ENCODE measurements at regions not wholly inside any gene's neighbourhood (a gene's known extent, or its start where the extent isn't known, plus 50 kb on each side); places are given as distances from the start of the nearest gene placed in this dataset.
"Not testable (repeated sequence)": the region's sequence is repeated elsewhere in the genome, so short reads cannot be mapped to it uniquely, and the experiment has no call there.

DNA sequence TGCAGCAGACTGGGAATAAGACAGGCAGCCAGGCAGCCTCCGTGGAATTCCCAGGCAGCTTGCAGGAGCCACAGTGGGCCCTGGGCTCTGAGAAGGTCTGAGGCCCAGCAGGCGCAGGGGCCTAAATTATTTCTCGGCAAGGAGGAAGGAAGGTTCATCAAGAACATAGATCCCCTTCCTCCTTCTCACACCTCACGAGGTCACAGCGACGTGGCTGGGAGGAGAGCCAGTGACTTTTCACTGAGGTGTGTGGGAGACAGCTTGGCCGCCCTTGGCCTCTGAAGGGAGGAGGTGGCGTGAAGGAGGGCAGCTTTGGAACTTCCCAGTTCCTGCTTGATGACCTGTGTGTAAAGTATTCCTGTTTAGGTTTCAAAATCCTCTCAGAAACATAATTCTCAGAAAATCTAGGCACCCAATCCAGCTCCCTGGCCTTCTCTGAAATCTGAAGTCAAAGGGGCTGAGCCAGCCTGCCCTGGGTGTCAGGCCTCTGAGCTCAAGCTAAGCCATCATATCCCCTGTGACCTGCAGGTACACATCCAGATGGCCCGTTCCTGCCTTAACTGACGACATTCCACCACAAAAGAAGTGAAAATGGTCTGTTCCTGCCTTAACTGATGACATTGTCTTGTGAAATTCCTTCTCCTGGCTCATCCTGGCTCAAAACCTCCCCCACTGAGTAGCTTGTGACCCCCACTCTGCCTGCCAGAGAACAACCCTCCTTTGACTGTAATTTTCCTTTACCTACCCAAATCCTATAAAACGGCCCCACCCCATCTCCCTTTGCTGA, 161.0 kb downstream of the ADRA2C start:
- not testable (repeated sequence) for DNase-seq (ENCODE audit: low spot score)

DNA sequence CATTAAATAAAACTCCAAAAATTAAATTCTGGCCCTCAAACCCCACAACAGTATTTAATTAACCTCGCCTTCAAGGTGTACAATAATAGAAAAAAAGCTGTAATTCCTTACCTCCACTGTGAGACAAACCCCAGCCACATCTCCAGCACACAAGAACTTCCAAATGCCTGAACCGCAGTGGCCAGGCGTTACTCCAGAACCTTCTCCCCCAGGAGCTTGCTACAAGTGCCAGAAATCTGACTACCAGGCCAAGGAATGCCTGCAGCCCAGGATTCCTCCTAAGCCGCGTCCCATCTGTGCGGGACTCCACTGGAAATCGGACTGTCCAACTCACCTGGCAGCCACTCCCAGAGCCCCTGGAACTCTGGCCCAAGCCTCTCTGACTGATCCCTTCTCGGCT, 163.2 kb downstream of the ADRA2C start:
- not testable (repeated sequence) for DNase-seq (ENCODE audit: low spot score)

DNA sequence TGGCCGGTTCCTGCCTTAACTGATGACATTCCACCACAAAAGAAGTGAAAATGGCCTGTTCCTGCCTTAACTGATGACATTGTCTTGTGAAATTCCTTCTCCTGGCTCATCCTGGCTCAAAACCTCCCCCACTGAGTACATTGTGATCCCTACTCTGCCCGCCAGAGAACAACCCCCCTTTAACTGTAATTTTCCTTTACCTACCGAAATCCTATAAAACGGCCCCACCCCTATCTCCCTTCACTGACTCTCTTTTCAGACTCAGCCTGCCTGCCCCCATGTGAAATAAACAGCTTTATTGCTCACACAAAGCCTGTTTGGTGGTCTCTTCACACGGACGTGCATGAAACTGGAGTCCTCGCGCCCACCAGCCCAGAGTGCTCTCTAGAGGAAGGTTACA, 166.5 kb downstream of the ADRA2C start:
- DNase-seq (ENCODE audit: low spot score): not testable (repeated sequence)

DNA sequence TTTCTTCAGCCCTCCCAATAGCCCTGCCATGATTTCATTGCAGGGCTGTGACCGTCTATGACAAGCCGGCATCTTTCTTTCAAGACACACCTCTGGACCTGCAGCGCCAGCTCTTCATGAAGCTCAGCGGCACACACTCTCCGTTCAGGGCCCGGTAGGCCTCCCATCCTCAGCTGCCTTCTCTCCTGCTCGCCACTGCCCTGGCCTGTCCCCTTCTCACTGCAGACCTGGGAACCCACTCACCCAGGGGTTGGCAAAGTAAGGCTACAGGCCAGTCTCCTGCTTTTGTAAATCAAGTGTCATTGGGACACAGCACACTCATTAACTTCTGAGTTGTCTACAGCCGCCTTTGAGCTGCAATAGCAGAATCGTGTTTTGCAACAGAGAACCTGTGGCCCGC, 169.2 kb downstream of the ADRA2C start:
- not testable (repeated sequence) for DNase-seq (ENCODE audit: low spot score)

GRCh38 chr4:3936184-3936583, 170.0 kb downstream of the ADRA2C start:
- DNase-seq (ENCODE audit: low spot score): no peak

- DNase-seq (ENCODE audit: low spot score): not testable (repeated sequence)
These were observed 171.8 kb downstream of the ADRA2C start for GRCh38 chr4:3937849-3938562.

- DNase-seq (ENCODE audit: low spot score): not testable (repeated sequence)
These were observed 172.5 kb downstream of the ADRA2C start for GRCh38 chr4:3938676-3939075.

GRCh38 chr4:3939954-3940591, 173.9 kb downstream of the ADRA2C start:
- DNase-seq (ENCODE audit: low spot score): not testable (repeated sequence)

DNA sequence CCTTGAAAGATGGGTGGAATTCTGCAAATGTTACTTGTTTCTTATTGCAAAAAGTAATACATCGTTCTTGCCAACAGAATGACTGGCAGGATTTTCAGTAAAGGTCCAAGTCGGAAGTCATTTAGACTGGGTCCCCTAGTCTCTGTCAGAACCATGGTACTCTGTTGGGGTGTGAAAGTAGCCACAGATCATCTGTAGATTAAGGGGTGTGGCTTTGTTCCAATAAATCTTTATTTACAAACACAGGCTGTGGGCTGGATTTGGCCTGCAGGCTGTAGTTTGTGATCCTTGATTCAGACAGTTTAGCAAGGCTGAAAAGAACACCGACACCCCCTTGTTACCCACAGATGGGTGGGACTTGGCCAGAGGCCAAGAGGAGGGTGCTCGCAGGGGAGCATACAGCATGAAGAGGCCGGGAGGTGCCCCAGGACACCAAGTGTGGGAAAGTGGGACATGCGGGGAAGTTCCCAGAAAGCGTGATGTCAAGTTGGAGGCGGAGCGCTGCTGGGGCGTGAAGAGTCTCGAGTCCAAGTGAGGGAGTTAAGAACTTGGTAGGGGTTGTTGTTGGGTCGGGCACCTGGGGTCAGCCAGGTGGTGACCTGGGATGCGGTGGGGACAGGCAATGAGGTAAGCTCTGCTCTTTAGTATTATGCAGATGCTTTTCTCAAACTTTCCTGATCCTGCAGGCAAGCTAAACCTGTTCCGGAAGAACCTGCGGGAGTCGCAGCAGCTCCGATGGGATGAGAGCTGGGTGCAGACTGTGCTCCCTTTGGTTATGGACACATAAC, 175.7 kb downstream of the ADRA2C start:
- DNase-seq (ENCODE audit: low spot score): not testable (repeated sequence)

- DNase-seq (ENCODE audit: low spot score): peak; percentile 67
These were observed 176.4 kb downstream of the ADRA2C start for GRCh38 chr4:3942569-3942971.

- not testable (repeated sequence) for DNase-seq (ENCODE audit: low spot score)
These were observed 176.9 kb downstream of the ADRA2C start for GRCh38 chr4:3943051-3943450.

GRCh38 chr4:3945511-3946290, 179.5 kb downstream of the ADRA2C start:
- no peak for DNase-seq (ENCODE audit: low spot score)

DNA sequence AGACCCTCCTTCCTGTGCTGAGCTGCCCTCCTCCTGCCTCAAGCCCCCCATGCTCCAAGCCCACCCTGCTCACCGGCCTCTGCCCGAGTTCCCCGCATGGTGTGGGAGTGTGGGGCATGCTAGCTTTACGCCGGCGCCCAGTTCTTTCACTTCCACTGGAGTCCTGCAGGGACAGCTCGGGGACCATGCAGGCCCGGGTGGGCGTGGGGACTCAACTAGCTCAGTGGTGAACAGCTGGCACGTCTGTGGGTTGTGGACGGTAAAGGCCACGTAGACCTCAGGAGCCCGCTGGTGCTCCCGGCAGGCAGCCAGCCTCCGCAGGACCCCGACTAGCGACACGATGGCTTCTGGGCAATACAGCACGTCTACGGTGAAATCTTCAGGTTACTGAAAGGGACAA, 180.4 kb downstream of the ADRA2C start:
- not testable (repeated sequence) for DNase-seq (ENCODE audit: low spot score)

DNA sequence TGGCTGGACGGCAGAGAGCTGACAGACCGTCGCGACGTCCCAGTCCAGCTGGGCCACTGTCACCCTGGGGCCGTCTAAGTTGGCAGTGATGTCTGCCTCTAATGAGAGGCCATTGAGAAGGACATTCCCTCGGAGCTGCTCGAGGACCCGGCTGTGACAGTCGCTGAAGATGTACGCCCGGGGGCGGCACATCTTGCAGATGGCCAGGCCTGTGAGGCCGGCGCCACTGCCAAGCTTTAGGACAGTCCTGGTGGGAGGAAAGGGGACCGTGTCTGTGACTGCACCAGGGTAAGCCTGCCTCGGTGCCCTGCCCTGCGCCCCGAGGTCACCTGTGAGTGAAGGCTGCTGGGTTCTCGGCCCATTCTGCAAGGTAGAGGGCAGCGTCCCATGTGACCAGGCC, 181.6 kb downstream of the ADRA2C start:
- not testable (repeated sequence) for DNase-seq (ENCODE audit: low spot score)

- DNase-seq (ENCODE audit: low spot score): not testable (repeated sequence)
These were observed 182.0 kb downstream of the ADRA2C start for GRCh38 chr4:3948210-3948609.

DNA sequence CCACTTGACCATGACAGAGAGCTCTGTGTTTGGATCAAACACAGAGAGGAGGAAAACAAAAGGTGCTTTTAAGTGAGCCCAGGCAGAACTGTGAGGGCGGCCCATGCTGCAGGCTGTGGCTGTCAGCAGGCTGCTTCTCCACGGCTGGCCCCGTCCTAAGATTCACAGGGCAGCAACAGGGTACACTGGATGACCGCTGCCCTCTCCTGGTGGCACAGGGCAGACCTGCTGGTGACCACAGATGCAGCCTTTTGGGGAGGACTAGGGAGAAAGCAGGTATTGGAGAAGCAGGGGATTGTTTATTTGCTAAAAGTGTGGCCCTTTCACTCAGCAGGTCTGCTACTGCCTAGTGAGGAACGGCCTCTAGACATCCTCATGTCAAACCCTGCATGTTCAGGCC, 183.7 kb downstream of the ADRA2C start:
- not testable (repeated sequence) for DNase-seq (ENCODE audit: low spot score)

GRCh38 chr4:3952443-3953139, 186.4 kb downstream of the ADRA2C start:
- DNase-seq (ENCODE audit: low spot score): not testable (repeated sequence)

- DNase-seq (ENCODE audit: low spot score): not testable (repeated sequence)
These were observed 186.9 kb downstream of the ADRA2C start for GRCh38 chr4:3953140-3953489.

- peak; percentile 77 for DNase-seq (ENCODE audit: low spot score)
These were observed 188.5 kb downstream of the ADRA2C start for GRCh38 chr4:3954540-3955320.
